ENCODE measurements at regions not wholly inside any gene's neighbourhood (a gene's known extent, or its start where the extent isn't known, plus 50 kb on each side); places are given as distances from the start of the nearest gene placed in this dataset.

DNA sequence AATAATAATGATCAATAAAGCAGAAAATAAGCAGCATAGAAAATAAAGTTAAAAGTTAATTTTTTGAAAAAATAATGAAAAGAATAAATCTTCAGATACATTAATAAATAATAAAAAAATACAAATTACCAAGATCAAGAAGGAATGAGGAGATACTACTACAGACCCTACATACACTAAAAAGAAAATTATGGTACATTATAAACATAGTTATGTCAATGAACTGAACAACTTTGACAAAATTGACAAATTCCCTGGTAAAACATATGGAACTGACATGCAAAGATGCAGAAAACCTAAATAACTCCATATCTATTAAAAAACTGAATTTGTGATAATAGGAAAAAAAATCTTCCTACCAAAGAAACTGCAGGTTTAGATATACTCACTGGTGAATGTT is 456.7 kb downstream of the PMP22 start:
- H3K4me2 ChIP-seq (ENCODE audit: low read length): no peak overlapping the region
- H3K9ac ChIP-seq (ENCODE audit: low read length): no peak overlapping the region
- H2AFZ ChIP-seq (ENCODE audit: low read depth, low read length): no peak overlapping the region
- H3K4me3 ChIP-seq (ENCODE audit: low read length): no peak overlapping the region
- no peaks in the 10 kb centered on the region for H4K20me1 ChIP-seq (ENCODE audit: insufficient read depth)
- no peaks in the 10 kb centered on the region for H3K9me3 ChIP-seq (ENCODE audit: low read length)
- H3K79me2 ChIP-seq (replicated peaks; ENCODE audit: insufficient read depth, low read length): no peaks in the 10 kb centered on the region
- no peak for TF ChIP-seq EZH2 (IDR thresholded peaks at IDR 0.05; ENCODE audit: borderline replicate concordance, insufficient read depth, low read length, poor library complexity, severe bottlenecking)
- no peak for TF ChIP-seq EP300 (conservative IDR thresholded peaks at IDR 0.05; ENCODE audit: poor library complexity, severe bottlenecking)
- no peaks in the 10 kb centered on the region for H3K9me2 ChIP-seq (ENCODE audit: insufficient read depth, low read length)
- H3K36me3 ChIP-seq (ENCODE audit: insufficient read depth, low read length): no peaks in the 10 kb centered on the region
- no peaks in the 10 kb centered on the region for H3K27me3 ChIP-seq (ENCODE audit: insufficient read depth, low read depth, low read length)
- no peak overlapping the region for H3K27ac ChIP-seq (ENCODE audit: low read length)
- H3F3A ChIP-seq (ENCODE audit: insufficient read depth, low read length, poor library complexity, severe bottlenecking): no peaks in the 10 kb centered on the region

DNA sequence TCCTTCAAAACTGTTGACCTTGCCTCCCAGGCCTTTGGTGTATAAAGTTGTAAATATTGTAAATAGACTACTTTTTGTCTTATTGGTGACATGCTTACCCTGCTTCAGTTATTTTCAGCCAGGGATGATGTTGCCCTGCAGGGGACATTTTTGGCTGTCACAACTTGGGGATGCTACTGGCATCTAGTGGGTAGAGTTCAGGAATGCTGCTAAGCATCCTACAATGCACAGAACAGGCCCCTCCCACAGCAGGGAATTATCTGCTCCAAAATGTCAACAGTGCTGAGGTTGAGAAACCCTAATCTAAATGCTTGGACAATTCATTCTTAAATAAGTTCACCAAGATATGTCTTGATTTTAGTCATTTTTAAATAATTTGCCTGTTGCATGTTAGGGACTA is 459.8 kb downstream of the PMP22 start:
- Histone ChIP-seq H3K9ac (ENCODE audit: low read length) (no peak overlapping the region), H3K4me2 (ENCODE audit: low read length) (no peak overlapping the region), H3K9me3 (ENCODE audit: low read length) (no peaks in the 10 kb centered on the region), H3K79me2 (replicated peaks; ENCODE audit: insufficient read depth, low read length) (no peaks in the 10 kb centered on the region), H3K9me2 (ENCODE audit: insufficient read depth, low read length) (no peaks in the 10 kb centered on the region), H2AFZ (ENCODE audit: low read depth, low read length) (no peak overlapping the region), H3K27ac (ENCODE audit: low read length) (no peak overlapping the region), H4K20me1 (ENCODE audit: insufficient read depth) (no peaks in the 10 kb centered on the region), H3K36me3 (ENCODE audit: insufficient read depth, low read length) (no peaks in the 10 kb centered on the region), H3F3A (ENCODE audit: insufficient read depth, low read length, poor library complexity, severe bottlenecking) (no peaks in the 10 kb centered on the region), H3K4me3 (ENCODE audit: low read length) (no peak overlapping the region), H3K27me3 (ENCODE audit: insufficient read depth, low read depth, low read length) (no peaks in the 10 kb centered on the region)
- TF ChIP-seq TAF1 (IDR thresholded peaks at IDR 0.05; ENCODE audit: low read depth) (no peak), MXI1 (conservative IDR thresholded peaks at IDR 0.05; ENCODE audit: poor library complexity, severe bottlenecking) (no peak), EP300 (conservative IDR thresholded peaks at IDR 0.05; ENCODE audit: poor library complexity, severe bottlenecking) (no peak), POLR2AphosphoS5 (IDR thresholded peaks at IDR 0.05) (no peak), SMC3 (conservative IDR thresholded peaks at IDR 0.05; ENCODE audit: poor library complexity) (no peak), EZH2 (IDR thresholded peaks at IDR 0.05; ENCODE audit: borderline replicate concordance, insufficient read depth, low read length, poor library complexity, severe bottlenecking) (no peak), RAD21 (conservative IDR thresholded peaks at IDR 0.05) (no peak), CTCF (IDR thresholded peaks at IDR 0.05; ENCODE audit: poor library complexity, severe bottlenecking) (no peak)
- TF ChIP-seq, protein P1, sequence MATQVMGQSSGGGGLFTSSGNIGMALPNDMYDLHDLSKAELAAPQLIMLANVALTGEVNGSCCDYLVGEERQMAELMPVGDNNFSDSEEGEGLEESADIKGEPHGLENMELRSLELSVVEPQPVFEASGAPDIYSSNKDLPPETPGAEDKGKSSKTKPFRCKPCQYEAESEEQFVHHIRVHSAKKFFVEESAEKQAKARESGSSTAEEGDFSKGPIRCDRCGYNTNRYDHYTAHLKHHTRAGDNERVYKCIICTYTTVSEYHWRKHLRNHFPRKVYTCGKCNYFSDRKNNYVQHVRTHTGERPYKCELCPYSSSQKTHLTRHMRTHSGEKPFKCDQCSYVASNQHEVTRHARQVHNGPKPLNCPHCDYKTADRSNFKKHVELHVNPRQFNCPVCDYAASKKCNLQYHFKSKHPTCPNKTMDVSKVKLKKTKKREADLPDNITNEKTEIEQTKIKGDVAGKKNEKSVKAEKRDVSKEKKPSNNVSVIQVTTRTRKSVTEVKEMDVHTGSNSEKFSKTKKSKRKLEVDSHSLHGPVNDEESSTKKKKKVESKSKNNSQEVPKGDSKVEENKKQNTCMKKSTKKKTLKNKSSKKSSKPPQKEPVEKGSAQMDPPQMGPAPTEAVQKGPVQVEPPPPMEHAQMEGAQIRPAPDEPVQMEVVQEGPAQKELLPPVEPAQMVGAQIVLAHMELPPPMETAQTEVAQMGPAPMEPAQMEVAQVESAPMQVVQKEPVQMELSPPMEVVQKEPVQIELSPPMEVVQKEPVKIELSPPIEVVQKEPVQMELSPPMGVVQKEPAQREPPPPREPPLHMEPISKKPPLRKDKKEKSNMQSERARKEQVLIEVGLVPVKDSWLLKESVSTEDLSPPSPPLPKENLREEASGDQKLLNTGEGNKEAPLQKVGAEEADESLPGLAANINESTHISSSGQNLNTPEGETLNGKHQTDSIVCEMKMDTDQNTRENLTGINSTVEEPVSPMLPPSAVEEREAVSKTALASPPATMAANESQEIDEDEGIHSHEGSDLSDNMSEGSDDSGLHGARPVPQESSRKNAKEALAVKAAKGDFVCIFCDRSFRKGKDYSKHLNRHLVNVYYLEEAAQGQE (IDR thresholded peaks at IDR 0.05; ENCODE audit: borderline replicate concordance): no peak

GRCh38 chr17:14803826-14804225 is 461.3 kb downstream of the PMP22 start:
- Histone ChIP-seq H3K79me2 (replicated peaks; ENCODE audit: insufficient read depth, low read length) (no peaks in the 10 kb centered on the region), H3K9me3 (ENCODE audit: low read length) (no peaks in the 10 kb centered on the region), H3K9ac (ENCODE audit: low read length) (no peak overlapping the region), H3K4me3 (ENCODE audit: low read length) (no peak overlapping the region), H3F3A (ENCODE audit: insufficient read depth, low read length, poor library complexity, severe bottlenecking) (no peaks in the 10 kb centered on the region), H3K4me2 (ENCODE audit: low read length) (no peak overlapping the region), H4K20me1 (ENCODE audit: insufficient read depth) (no peaks in the 10 kb centered on the region), H3K27me3 (ENCODE audit: insufficient read depth, low read depth, low read length) (no peaks in the 10 kb centered on the region), H2AFZ (ENCODE audit: low read depth, low read length) (no peak overlapping the region), H3K27ac (ENCODE audit: low read length) (no peak overlapping the region), H3K36me3 (ENCODE audit: insufficient read depth, low read length) (no peaks in the 10 kb centered on the region), H3K9me2 (ENCODE audit: insufficient read depth, low read length) (no peaks in the 10 kb centered on the region)
- TF ChIP-seq EZH2 (IDR thresholded peaks at IDR 0.05; ENCODE audit: borderline replicate concordance, insufficient read depth, low read length, poor library complexity, severe bottlenecking): no peak

Measured in neural cell (in vitro differentiated cells).